ENCODE measurements at regions not wholly inside any gene's neighbourhood (a gene's known extent, or its start where the extent isn't known, plus 50 kb on each side); places are given as distances from the start of the nearest gene placed in this dataset.

DNA sequence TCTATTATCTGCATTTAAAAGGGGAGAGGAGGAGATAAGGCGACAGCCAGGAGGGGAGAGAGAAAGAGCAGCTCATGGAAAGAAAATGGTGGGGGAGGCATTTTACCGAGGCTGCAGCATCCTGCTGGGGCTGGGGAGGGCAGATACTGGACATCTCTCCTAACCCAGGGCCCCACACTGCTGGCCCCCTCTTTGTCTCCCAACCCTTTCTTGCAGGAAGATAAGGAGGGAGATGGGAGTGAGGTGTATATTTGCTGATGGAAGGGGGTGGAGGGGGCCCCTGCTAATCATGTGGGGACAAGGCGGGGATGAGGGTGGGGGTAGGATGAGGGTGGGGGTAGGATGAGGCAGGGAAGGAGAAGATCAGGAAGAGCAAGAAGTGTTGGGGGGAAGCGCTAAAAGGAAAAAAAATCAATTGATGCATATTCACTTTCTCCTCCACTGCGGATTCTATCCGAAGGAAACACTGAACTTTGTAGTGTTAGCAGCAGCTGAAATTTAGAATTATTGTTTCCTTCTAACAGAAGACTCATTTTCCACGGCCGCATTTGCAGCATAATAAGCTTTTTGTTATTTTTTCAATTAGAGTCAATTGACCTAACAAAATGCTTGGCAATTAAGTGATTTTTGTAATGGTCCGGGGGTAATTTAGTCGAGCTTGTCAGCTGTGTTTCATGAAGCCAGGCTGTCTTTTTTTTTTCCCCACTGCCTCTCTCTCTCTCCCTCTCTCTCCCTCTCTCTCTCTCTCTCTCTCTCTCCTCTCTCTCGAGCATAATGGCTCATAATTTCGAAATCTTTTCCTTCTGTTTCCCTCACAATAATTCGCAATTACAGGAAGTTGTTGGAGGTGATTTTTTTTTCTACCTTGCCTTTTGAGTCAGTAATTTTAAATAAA lies 1134.6 kb downstream of the BCL11B start:
- no peak for ATAC-seq

DNA sequence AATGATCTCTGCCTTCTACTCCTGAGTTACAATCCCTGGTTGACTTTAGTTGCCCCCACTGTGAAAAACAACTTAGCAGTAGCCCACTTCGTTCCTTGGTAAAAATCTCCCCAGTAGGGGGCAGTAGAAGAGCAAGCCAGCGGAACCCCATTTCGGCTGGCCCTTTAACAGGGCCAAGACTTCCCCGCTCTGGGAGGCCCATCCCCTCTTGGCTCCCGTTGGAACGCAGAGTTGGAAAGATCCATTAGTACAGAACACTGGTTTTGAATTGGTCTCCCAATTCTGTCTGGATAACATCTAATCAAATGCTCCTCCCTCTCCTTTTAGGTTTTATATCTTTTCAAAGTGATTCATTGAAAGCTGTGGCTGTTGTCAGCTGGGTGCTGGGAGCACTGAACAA lies 1133.3 kb downstream of the BCL11B start:
- peak; percentile 62 for ATAC-seq

DNA sequence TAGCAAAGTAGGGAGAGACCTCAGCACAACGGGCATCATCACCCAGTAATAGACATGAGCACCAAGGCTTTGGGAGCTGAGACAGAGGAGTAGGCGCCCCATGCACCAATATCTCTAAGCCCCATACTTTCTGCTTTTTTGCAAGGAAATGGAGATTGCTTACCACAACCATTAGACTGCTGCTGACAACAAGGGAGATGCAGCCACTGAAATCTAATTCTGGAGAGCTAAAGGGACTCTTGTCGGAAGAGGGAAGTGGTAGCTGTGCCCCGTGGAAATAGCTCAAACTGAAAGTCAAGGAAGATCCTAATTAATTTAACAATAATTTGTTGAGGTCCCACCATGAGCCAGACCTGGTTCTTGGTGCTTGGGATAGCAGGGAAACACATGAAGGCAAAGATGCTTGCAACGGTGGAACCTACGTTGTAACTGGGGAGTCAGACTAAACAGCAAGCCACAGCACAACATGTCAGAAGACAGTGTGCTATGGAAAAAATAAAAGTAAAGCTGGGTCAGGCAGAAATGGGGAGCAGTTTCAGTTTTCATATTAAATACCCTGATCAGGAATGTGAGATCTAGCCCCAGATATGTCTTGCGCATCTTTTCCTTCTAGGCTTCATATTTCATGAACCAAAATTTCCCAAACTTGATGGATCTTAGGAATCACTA lies 1131.0 kb downstream of the BCL11B start:
- no peak for ATAC-seq

DNA sequence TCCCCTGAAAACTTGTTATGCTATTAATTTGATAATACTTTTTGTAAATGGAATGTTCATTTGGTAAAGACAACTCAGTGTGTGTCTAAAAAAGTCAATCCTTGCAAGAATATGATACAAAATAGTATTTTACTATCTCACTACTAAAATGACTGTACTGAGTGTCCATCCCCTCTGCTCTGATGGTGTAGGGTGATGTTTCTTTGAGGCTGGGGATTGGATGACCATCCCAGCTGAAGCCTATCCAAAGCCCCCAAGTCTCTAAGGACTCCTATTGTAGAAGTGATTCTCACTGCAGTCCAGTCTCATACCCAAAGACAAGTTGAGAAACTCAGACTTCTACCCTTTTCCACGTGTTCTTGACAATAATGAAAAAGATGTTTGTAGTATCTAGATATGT lies 1128.4 kb downstream of the BCL11B start:
- no peak for ATAC-seq

DNA sequence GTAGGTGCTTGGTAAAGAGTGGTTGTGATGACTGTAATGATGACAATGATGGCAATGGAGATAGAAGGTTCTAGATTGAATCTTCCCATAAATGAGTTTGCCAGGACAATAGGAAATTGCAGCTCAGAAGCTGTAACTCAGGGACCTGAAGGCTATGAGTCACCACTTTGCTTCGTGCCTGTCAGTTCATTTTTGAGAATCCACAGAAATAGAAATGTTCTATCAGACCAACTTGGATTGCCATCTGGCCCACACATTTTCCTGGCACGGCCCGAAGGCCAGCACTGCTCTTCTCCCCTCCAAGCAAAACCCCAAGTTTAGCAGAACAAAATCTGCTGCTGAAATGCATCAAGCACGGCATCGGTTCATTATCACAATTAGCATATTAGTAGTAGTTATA lies 1127.0 kb downstream of the BCL11B start:
- ATAC-seq, result no peak

DNA sequence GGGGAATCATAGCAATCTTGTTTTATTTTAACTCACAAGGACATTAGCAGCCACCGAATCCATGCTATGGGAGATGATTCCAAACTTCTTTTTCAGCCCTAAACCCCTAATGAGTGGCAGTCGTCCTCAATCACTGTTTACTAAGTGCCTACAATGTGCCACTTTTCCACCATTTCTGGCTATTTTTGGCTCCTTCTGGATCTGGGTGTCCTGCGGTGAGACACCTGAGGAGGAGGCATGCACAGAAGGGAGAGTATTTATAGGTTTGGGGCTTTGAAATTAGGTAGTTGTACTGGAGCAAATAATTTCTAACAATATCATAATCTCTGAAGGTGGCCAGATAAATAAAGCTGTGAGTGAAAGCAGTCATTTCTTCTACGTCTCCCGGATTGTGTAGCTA lies 1125.6 kb downstream of the BCL11B start:
- no peak for ATAC-seq

DNA sequence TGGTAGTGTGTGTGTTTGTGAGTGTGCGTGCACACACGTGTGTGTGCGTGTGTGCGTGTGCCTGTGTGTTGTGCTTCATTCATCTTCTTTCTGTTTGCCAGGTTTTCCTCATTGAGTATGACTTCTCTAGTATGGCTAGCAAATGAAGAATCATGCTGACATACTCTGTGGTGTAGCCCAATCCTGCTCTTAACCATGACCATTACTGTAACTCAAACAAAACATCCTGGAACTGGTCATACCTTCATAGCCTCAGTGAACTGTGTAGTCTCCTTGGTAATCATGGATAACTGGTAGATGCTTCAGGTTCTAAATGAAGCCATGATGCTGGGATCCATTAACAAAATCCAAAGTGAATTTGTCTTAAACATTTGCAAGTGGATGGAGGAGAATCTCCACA lies 1117.7 kb downstream of the BCL11B start:
- no peak for ATAC-seq

DNA sequence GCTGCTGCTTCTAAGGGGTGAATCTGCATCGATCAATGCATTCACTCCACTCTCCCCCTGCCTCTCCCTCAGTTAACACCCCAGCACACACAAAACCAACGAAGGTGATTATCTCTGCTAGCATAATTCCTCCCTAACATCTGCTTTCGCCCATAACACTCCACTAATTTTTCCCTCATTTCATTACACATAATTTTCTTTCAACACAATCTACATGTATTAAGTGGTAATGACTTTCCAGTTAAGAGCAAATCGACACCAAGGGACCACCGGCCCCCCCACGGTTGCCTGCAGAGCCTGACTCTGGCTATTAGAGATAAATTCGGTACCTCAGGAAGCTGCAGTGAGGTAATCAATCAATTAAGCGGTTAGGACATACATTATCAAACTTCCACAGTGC lies 1115.6 kb downstream of the BCL11B start:
- no peak for ATAC-seq

DNA sequence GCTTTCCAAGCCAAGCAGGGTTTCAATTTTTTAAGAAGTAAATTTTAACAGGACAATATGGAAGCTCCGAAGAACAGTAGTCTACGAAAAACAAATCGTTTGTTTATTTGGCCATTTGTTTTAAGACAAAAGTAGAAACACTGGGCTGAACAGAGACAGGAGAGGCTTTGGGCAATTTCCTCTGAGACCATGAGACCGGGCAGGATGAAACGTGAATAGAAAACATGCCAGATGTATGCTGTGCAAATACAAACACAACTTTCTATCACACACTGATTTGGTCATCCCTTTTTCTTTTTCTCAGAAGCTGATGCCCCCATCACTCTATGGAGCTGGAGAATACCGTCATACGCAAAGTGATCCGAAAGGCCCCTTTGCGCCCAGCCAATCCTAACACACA lies 1111.1 kb downstream of the BCL11B start:
- ATAC-seq, result no peak

DNA sequence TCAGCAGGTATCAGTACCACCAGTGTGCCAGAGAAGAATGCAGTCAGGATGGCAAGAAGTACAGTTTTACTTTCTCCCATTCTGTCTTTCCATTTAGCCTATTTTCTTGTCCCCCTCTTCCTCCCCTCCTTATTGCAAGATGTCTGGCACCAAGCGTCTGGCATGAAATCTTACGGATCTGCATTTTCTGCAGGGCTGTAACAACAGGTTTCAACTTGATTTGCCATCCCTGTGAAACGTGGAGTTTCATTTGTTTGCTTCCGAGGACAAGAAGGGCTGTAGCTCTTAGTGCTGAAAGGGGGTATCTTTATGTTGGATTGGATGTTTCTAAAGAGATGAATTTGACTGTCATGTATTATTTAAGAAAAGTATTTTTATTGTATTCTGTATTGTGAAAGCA lies 1110.6 kb downstream of the BCL11B start:
- ATAC-seq, result peak; percentile 18

DNA sequence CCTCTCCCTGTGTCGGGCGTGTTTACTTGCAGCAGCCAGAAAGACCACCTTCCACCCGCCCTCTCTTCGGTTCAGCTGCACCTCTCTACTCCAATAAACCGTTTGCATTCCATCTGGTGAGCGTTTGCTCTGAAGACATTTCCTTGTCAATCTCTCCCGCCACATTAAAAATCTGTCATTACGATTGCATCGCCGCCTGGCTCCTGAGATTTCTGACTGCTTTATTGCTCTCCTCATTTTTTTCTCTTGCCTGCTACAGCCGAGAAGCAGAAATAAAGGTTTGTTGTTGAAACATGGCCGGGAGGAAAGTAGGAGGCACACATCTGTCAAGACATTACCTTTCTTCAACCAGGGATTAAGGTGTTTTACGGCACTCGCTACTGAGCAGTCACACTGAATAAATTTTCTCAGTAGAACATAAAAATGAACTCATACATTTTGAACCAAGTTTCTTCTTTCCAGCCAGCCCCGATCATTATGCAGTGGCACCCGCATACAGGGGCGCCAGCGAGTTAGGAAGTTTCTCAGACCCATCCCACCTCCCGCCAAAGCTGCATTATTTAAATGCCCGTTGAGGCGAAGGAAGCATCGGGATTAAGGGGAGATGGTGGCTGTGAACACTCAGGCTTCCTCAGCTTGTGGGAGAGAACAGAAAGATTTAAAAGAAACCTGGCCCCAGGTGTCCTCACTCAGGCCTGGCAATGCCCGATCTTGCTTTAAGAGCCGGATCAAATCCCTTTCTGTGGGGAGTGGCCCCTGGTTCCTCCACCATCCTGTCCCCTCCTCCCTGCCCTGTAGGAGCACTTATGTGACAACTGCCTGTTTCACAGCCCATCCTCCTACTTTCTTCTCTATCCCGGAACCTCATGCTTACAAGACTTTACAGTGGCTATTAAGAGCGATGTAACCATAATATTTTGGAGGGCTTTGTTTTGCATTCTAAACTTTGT lies 1108.9 kb downstream of the BCL11B start:
- no peak for ATAC-seq

DNA sequence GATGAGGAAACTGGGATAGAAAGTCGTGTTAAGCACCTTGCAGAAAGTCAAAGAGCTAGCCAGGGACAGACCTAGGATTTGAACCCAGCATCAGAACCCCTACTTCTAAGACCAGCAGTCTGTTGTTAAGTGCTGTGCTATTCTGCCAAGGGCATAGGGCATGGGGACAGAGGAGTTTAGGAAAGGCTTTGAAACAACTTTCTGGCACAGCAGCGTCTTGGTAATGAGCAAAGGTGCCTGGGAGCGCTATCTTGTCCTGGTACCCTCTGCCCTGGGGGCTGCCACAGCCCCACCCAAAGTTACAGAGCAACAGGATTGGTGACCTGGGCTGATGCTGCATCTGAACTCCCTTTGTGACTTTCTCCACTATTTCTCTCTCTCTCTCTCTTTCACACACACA lies 1108.1 kb downstream of the BCL11B start:
- no peak for ATAC-seq

DNA sequence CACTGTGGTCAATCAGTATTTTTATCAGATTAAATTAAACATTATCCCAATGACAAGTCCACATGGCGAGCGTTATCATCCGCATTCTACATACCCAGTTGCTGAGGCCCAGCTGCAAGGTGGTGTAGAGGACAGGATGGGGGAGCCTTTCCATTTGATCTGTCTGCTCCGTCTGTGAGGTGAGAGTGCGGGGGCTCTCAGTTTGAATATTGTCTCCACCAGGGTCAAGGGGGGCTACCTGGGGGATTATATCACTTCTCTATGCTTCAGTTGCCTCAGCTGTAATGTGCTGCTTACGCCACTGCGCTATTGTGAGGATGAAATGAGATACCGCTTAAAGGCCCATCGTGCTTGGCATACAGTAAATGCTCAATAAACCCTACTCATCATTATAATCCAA lies 1106.0 kb downstream of the BCL11B start:
- ATAC-seq, result no peak

DNA sequence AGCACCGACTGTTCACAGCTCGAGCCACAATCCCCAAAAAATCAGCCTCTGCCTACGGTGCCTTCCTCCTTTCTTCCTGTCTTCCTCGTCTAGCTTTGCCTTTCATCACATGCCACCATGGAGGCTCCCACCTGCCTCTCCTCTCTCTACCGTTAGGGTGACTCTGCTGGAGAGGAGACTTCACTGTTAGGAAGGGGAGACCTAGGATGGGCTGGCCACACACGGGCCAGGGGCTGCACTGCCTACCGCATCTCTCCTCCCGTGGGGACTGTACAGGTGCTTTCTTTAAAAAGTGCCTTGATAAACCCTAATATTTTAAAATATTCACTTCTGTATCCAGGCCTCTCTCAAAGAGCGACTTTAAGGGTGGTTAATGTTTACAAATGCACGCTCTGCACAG lies 1104.7 kb downstream of the BCL11B start:
- no peak for ATAC-seq

DNA sequence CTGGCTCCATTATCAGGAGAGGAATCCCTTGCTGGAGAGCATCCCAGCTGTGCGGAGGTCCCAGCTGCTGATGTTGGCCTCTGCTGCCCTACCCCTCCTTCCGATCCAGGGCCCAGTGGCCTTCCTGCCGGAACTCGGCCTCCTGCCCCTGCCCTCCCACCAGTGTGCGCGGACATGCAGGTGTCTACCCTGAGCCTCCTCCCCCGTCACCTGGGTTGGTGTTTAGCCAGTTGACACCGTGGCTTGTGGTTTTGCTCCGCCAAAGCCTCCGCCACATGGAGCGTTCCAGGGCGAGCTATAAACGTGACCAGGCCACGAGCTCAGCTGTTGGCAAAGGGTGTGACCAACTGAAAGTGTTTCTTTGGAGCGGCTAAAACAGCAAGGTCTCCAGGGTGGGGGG lies 1104.3 kb downstream of the BCL11B start:
- no peak for ATAC-seq

DNA sequence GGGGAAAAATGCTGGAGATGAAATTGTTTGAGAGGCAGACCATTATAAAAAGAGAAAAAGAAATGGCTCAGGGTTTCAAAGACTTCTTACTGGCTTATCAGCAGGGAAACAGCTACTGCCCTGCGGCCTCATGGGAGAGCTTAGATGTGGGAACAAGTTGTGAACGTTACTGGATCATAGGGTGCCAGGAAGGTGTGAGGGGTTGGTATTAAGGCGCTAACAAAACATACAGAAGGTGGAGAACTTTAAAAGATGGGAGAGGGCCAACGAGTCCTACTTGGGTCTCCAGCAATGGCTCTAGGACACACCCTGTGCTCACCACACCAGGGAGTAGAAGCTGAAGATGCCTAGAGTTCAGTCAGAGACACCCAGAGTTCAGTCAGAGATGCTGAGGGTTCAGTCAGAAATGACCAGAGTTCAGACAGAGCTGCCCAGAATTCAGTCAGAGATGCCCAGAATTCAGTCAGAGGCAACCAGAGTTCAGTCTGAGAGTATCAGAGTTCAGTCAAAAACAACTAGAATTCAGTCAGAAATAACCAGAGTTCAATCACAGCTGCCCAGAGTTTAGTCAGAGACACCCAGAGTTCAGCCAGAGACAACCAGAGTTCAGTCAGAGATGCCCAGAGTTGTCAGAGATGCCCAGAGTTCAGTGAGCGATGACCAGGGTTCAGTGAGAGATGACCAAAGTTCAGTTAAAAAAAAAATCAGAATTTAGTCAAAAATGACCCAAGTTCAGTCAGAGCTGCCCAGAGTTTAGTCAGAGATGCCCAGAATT lies 1103.6 kb downstream of the BCL11B start:
- ATAC-seq, result no peak

DNA sequence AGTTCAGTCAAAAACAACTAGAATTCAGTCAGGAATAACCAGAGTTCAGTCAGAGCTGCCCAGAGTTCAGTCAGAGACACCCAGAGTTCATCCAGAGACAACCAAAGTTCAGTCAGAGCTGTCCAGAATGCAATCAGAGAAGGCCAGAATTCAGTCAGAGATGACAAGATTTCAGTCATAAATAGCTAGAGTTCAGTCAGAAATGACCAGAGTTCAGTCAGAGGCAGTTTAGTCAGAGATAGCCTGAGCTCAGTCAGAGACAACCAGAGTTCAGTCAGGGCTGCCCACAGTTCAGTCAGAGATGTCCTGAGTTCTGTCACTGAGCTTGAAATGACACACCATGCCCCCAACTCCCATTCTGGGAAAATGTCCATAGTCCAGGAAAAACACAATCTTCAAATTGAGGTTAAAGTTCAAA lies 1102.8 kb downstream of the BCL11B start:
- ATAC-seq, result no peak

DNA sequence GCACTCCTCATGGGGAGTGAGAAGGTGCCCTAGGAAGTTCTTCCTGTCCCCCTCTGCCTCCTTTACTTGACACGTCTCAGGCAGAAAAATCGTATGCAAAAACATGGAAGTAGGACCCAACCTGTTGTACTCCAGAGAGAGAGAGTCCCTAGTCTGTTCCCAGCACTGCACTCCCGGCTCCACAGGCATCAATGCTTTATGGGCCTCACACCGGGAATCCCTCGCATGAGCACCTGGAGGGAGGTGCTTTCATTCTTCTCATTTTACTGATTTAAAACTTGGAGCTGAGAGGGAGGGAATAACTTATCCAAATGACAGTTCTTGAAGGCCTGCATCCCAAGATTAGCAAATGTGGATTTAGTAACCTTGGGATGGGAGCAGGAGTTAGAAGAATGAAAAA lies 1101.4 kb downstream of the BCL11B start:
- ATAC-seq, result no peak

DNA sequence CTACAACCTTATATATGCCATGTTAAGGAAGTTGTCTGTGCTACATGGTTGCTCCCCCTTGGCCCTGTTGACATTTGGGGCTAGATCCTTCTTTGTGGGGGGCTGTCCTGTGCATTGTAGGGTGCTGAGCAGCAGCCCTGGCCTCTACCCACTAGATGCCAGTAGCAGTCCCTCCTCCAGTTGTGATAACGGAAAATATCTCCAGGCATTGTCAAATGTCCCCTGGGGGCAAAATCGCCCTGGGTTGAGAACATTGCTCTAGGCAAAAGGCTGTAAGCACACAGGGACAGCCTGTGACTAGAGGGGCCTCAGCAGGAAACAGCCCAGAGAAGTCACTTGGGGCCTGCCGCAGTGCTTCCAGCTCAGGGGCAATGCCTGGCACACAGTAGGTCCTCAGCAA lies 1100.3 kb downstream of the BCL11B start:
- ATAC-seq, result no peak

DNA sequence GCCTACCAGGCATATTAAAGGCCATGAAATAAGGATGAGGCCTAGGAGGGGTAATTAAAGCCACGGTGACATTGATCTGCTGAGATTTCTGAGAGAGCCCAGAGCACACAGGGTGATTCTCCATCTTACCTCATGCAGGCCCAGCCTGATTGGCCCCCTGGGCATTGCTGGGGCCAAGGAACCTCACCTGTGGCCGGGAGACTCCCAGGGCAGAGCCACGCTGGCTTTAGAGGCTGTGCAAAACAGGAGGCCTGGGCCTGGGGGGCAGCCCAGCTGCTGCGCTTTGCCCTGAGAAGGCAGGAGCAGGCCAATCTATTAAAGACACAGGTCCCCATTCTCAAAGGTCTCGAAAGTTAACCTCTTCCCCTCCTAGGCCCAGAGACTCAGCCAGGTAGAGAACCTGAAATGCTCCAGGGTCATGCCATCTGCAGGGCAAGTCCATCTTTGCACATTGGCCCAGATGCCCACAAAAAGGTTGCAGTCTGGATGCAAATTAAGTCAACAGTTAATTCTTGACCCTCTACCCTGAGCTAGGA lies 1099.7 kb downstream of the BCL11B start:
- no peak for ATAC-seq

DNA sequence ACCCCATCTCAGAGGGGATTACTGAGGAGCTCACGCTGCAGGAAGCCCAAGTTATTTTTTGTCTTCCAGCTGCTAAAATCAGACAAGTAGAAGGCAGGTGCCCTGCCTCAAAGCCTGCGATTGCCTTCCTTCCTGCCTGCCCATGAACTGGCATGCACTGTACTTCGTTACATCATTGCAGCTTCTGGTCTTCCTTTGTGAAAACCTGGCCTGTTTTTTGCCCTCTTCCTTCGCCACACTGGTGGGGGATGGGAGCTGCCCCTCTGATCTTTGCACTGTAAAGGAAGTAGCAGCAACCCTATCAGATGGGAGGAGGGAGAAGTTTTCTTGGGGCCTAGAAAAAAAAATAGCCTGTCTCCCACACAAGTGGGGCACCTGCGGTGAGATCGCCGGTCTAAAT lies 1098.7 kb downstream of the BCL11B start:
- no peak for ATAC-seq

DNA sequence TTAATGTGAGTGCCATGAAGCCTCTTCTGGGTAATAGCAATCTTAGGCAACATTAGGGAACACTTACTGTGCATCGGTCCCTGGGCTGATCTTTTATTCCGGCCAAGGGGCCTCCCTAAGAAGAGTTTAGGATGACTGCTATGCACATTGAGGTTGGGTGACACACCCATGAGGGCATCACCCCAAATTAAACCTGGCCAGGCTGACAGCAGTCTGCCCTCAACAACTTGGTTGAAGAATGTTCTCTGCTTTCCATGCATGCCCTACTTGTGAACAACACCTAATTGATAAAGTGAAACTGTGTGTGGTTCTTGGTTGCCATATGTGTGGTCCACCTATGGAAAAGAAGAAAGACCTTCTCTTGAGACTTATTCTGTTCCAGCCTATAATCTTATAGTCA lies 1098.0 kb downstream of the BCL11B start:
- no peak for ATAC-seq
